WTC11 (cell line): ENCODE measurements at regions not wholly inside any gene's neighbourhood (a gene's known extent, or its start where the extent isn't known, plus 50 kb on each side); places are given as distances from the start of the nearest gene placed in this dataset.

Experiments used
- ATAC-seq: fragments of 200-7000 bp; cut with Tn5 transposase; 2 replicates; pipeline ENCODE4 v1.10.0; 2021; ENCODE audit warnings: mild to moderate bottlenecking, moderate library complexity
- CTCF ChIA-PET: fragments of 300-600 bp; sonication (Branson Sonifier 250); formaldehyde crosslinking; loops from one replicate; lab custom pipeline; 2021; ENCODE audit warnings: antibody characterized with exemption; lab: Charles Lee
- POLR2A ChIA-PET: fragments of 350-600 bp; sonication (Branson Sonifier 250); formaldehyde crosslinking; loops from one replicate; lab custom pipeline; 2021; ENCODE audit warnings: antibody characterized with exemption; lab: Charles Lee
- DNase-seq: peaks from one replicate; pipeline ENCODE4 v3.0.0; 2021; ENCODE audit warnings: low spot score
- H3K27ac Mint-ChIP-seq: 2 replicates; pipeline ENCODE4 v1.8.0; 2021; ENCODE audit warnings: mixed read lengths
- H3K27me3 Mint-ChIP-seq: 2 replicates; pipeline ENCODE4 v1.8.0; 2021; ENCODE audit warnings: low read depth, mild to moderate bottlenecking, moderate library complexity, mixed read lengths
- H3K36me3 Mint-ChIP-seq: 2 replicates; pipeline ENCODE4 v1.8.0; 2021; ENCODE audit warnings: mixed read lengths
- H3K4me1 Mint-ChIP-seq: 2 replicates; pipeline ENCODE4 v1.8.0; 2022; ENCODE audit warnings: mixed read lengths
- H3K4me3 Mint-ChIP-seq: 2 replicates; pipeline ENCODE4 v1.8.0; 2021; ENCODE audit warnings: mild to moderate bottlenecking, moderate library complexity, mixed read lengths
- H3K9me3 Mint-ChIP-seq: 2 replicates; pipeline ENCODE4 v1.8.0; 2021; ENCODE audit warnings: mixed read lengths
- ELF4 ChIP-seq: sonication (generic); formaldehyde crosslinking; IDR thresholded peaks from 2 replicates; pipeline ENCODE4 v1.8.1; 2022; ENCODE audit warnings: low read depth, mild to moderate bottlenecking, moderate library complexity, missing genetic modification reagents
- EMX1 ChIP-seq: fragments of 250-450 bp; sonication (Bioruptor Pico); IDR thresholded peaks from 2 replicates; pipeline ENCODE4 v1.8.0; 2021; ENCODE audit warnings: mild to moderate bottlenecking
- FOXJ3 ChIP-seq: sonication (generic); formaldehyde crosslinking; IDR thresholded peaks from 2 replicates; pipeline ENCODE4 v1.9.0; 2021; ENCODE audit warnings: missing genetic modification reagents, mild to moderate bottlenecking, borderline replicate concordance
- JUN ChIP-seq: sonication (generic); formaldehyde crosslinking; IDR thresholded peaks from 2 replicates; pipeline ENCODE4 v1.8.0; 2023; ENCODE audit warnings: mild to moderate bottlenecking, missing genetic modification reagents
- NFE2L1 ChIP-seq: sonication (generic); formaldehyde crosslinking; IDR thresholded peaks from 2 replicates; pipeline ENCODE4 v1.8.1; 2023; ENCODE audit warnings: missing genetic modification reagents
- NR1H2 ChIP-seq: sonication (generic); formaldehyde crosslinking; IDR thresholded peaks from 2 replicates; pipeline ENCODE4 v1.9.0; 2021; ENCODE audit warnings: mild to moderate bottlenecking, moderate library complexity, missing genetic modification reagents
- NR3C1 ChIP-seq: sonication (generic); formaldehyde crosslinking; conservative IDR thresholded peaks from 2 replicates; pipeline ENCODE4 v1.8.1; 2023; ENCODE audit warnings: low read depth, mild to moderate bottlenecking, missing genetic modification reagents
- ZNF263 ChIP-seq: sonication (generic); formaldehyde crosslinking; IDR thresholded peaks from 2 replicates; pipeline ENCODE4 v1.8.1; 2022; ENCODE audit warnings: low read depth, mild to moderate bottlenecking, moderate library complexity, missing genetic modification reagents
- ZNF396 ChIP-seq: fragments of 250-450 bp; sonication (Bioruptor Pico); IDR thresholded peaks from 2 replicates; pipeline ENCODE4 v1.8.0; 2021; ENCODE audit warnings: mild to moderate bottlenecking, moderate library complexity, borderline replicate concordance
- ZNF671 ChIP-seq: fragments of 250-450 bp; sonication (Bioruptor Pico); IDR thresholded peaks from 2 replicates; pipeline ENCODE4 v1.8.0; 2021; ENCODE audit warnings: mild to moderate bottlenecking
- TF ChIP-seq, protein P1 (sequence below): sonication (generic); formaldehyde crosslinking; conservative IDR thresholded peaks from 2 replicates; pipeline ENCODE4 v1.8.1; 2022; ENCODE audit warnings: mild to moderate bottlenecking, missing genetic modification reagents
- TF ChIP-seq, protein P2 (sequence below): sonication (generic); formaldehyde crosslinking; IDR thresholded peaks from 2 replicates; pipeline ENCODE4 v1.8.0; 2022; ENCODE audit warnings: mild to moderate bottlenecking, missing genetic modification reagents
- TF ChIP-seq, protein P3 (sequence below): sonication (generic); formaldehyde crosslinking; IDR thresholded peaks from 2 replicates; pipeline ENCODE4 v1.8.1; 2023; ENCODE audit warnings: mild to moderate bottlenecking, missing genetic modification reagents, moderate library complexity
- TF ChIP-seq, protein P4 (sequence below): sonication (generic); formaldehyde crosslinking; conservative IDR thresholded peaks from 2 replicates; pipeline ENCODE4 v1.8.1; 2023; ENCODE audit warnings: mild to moderate bottlenecking, low read depth, missing genetic modification reagents, moderate library complexity
- TF ChIP-seq, protein P5 (sequence below): sonication (generic); formaldehyde crosslinking; IDR thresholded peaks from 2 replicates; pipeline ENCODE4 v1.8.1; 2022; ENCODE audit warnings: low read depth, mild to moderate bottlenecking, moderate library complexity, missing genetic modification reagents, borderline replicate concordance
- TF ChIP-seq, protein P6 (sequence below): fragments of 250-450 bp; sonication (Bioruptor Pico); conservative IDR thresholded peaks from 2 replicates; pipeline ENCODE4 v1.9.0; 2021; ENCODE audit warnings: mild to moderate bottlenecking
- TF ChIP-seq, protein P7 (sequence below): sonication (generic); formaldehyde crosslinking; IDR thresholded peaks from 2 replicates; pipeline ENCODE4 v1.8.0; 2022; ENCODE audit warnings: mild to moderate bottlenecking, missing genetic modification reagents
- TF ChIP-seq, protein P8 (sequence below): sonication (generic); formaldehyde crosslinking; IDR thresholded peaks from 2 replicates; pipeline ENCODE4 v1.8.1; 2022; ENCODE audit warnings: mild to moderate bottlenecking, moderate library complexity, missing genetic modification reagents
- TF ChIP-seq, protein P9 (sequence below): sonication (generic); formaldehyde crosslinking; IDR thresholded peaks from 2 replicates; pipeline ENCODE4 v1.8.1; 2022; ENCODE audit warnings: missing genetic modification reagents, borderline replicate concordance
- TF ChIP-seq, protein P10 (sequence below): fragments of 250-450 bp; sonication (Bioruptor Pico); IDR thresholded peaks from 2 replicates; pipeline ENCODE4 v2.1.2; 2022; ENCODE audit warnings: mild to moderate bottlenecking, moderate library complexity
- TF ChIP-seq, protein P11 (sequence below): fragments of 250-450 bp; sonication (Bioruptor Pico); IDR thresholded peaks from 2 replicates; pipeline ENCODE4 v1.8.0; 2021; ENCODE audit warnings: mild to moderate bottlenecking

DNA sequence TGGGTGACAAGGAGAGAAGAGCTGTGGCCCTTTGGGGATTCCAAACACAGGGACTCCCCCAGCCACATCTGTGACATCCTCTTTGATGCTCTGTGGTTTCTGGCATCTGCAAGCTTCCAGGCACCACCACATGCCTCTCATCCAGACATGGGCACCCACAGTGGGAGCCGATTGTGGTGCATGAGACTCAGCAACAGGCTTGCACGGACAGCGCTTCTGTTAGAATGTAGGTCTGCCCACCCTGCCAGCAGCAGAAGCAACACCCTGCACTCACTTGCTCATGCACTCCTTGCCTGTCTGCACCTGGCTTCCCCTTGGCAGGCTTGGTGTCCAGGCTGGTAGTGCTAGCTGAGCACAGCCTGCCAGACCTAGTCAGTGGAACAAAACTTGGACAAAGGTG lies 735.0 kb upstream of the ZWINT start (continued):
- TF ChIP-seq, protein P1, sequence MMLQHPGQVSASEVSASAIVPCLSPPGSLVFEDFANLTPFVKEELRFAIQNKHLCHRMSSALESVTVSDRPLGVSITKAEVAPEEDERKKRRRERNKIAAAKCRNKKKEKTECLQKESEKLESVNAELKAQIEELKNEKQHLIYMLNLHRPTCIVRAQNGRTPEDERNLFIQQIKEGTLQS (CRISPR knock-in tag): no peak
- no peak for TF ChIP-seq ZNF671
- TF ChIP-seq, protein P2, sequence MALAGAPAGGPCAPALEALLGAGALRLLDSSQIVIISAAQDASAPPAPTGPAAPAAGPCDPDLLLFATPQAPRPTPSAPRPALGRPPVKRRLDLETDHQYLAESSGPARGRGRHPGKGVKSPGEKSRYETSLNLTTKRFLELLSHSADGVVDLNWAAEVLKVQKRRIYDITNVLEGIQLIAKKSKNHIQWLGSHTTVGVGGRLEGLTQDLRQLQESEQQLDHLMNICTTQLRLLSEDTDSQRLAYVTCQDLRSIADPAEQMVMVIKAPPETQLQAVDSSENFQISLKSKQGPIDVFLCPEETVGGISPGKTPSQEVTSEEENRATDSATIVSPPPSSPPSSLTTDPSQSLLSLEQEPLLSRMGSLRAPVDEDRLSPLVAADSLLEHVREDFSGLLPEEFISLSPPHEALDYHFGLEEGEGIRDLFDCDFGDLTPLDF (CRISPR knock-in tag): no peak
- TF ChIP-seq, protein P3, sequence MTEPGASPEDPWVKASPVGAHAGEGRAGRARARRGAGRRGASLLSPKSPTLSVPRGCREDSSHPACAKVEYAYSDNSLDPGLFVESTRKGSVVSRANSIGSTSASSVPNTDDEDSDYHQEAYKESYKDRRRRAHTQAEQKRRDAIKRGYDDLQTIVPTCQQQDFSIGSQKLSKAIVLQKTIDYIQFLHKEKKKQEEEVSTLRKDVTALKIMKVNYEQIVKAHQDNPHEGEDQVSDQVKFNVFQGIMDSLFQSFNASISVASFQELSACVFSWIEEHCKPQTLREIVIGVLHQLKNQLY (CRISPR knock-in tag): no peak

DNA sequence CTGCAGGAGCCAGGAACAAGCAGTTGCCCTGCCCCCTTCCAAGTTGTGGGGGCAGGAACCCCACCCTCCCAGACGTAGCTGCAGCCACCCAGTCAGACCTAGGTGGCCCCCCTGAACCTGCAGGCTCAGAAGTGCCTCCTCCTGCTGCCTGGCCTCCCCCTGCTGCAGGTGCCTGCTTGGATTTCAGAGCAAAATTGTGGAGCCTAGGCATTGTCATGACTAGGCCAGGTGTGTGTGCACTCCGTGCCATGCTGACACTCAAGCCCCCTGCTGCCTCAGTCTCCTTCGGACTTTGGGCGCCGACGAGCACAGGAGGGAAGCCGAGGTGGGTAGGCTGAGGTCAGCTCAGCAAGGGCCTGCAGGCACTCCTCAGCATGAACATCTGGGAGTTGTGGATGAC lies 733.9 kb upstream of the ZWINT start:
- Mint-ChIP-seq H3K4me1 (peaks cover 5% of the 10 kb centered on the region), H3K36me3 (peaks cover 25% of the 10 kb centered on the region), H3K4me3 (no peak overlapping the region), H3K9me3 (peaks cover 30% of the 10 kb centered on the region), H3K27ac (no peak overlapping the region), H3K27me3 (no peaks in the 10 kb centered on the region)
- CTCF ChIA-PET: no interaction called here
- DNase-seq (no peak), ATAC-seq (no peak; the same call in 1 of the 2 replicates)
- POLR2A ChIA-PET: no interaction called here
- TF ChIP-seq, protein P4, sequence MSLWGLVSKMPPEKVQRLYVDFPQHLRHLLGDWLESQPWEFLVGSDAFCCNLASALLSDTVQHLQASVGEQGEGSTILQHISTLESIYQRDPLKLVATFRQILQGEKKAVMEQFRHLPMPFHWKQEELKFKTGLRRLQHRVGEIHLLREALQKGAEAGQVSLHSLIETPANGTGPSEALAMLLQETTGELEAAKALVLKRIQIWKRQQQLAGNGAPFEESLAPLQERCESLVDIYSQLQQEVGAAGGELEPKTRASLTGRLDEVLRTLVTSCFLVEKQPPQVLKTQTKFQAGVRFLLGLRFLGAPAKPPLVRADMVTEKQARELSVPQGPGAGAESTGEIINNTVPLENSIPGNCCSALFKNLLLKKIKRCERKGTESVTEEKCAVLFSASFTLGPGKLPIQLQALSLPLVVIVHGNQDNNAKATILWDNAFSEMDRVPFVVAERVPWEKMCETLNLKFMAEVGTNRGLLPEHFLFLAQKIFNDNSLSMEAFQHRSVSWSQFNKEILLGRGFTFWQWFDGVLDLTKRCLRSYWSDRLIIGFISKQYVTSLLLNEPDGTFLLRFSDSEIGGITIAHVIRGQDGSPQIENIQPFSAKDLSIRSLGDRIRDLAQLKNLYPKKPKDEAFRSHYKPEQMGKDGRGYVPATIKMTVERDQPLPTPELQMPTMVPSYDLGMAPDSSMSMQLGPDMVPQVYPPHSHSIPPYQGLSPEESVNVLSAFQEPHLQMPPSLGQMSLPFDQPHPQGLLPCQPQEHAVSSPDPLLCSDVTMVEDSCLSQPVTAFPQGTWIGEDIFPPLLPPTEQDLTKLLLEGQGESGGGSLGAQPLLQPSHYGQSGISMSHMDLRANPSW (CRISPR knock-in tag): no peak
- no peak for TF ChIP-seq ZNF263 (CRISPR knock-in tag)
- no peak for TF ChIP-seq FOXJ3 (CRISPR knock-in tag)
- TF ChIP-seq, protein P5, sequence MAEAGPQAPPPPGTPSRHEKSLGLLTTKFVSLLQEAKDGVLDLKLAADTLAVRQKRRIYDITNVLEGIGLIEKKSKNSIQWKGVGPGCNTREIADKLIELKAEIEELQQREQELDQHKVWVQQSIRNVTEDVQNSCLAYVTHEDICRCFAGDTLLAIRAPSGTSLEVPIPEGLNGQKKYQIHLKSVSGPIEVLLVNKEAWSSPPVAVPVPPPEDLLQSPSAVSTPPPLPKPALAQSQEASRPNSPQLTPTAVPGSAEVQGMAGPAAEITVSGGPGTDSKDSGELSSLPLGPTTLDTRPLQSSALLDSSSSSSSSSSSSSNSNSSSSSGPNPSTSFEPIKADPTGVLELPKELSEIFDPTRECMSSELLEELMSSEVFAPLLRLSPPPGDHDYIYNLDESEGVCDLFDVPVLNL: no peak
- no peak for TF ChIP-seq ZNF396 (CRISPR knock-in tag)
- TF ChIP-seq, protein P6, sequence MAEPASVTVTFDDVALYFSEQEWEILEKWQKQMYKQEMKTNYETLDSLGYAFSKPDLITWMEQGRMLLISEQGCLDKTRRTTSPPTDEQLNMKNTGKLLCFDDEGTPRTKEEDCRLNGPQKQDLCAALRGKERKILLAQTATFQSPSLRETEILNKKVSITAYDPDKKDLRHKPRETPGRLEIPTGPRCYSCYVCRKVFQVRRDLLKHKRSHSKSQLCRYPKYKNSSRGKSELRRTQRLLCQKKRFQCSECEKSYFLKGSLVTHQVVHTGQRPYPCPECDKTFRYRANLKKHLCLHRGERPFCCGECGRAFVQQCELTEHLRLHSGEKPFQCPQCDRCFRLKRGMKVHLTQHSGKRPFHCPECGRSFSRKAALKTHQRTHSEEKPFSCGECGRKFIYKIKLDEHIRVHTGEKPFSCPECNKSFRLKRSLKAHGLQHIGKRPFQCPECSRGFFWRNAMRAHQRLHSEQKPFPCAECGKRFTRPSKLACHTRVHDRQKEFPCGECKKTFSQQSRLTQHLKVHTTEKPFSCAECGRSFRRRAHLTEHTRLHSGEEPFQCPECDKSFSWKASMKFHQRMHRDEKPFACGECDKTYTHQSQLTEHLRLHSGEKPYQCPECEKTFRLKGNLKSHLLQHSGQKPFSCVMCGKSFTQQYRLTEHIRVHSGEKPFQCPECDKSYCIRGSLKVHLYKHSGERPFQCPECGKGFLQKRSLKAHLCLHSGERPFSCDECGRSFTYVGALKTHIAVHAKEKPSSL (CRISPR knock-in tag): no peak
- TF ChIP-seq, protein P7, sequence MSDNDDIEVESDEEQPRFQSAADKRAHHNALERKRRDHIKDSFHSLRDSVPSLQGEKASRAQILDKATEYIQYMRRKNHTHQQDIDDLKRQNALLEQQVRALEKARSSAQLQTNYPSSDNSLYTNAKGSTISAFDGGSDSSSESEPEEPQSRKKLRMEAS: no peak
- TF ChIP-seq, protein P8, sequence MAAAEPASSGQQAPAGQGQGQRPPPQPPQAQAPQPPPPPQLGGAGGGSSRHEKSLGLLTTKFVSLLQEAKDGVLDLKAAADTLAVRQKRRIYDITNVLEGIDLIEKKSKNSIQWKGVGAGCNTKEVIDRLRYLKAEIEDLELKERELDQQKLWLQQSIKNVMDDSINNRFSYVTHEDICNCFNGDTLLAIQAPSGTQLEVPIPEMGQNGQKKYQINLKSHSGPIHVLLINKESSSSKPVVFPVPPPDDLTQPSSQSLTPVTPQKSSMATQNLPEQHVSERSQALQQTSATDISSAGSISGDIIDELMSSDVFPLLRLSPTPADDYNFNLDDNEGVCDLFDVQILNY (CRISPR knock-in tag): no peak
- TF ChIP-seq, protein P9, sequence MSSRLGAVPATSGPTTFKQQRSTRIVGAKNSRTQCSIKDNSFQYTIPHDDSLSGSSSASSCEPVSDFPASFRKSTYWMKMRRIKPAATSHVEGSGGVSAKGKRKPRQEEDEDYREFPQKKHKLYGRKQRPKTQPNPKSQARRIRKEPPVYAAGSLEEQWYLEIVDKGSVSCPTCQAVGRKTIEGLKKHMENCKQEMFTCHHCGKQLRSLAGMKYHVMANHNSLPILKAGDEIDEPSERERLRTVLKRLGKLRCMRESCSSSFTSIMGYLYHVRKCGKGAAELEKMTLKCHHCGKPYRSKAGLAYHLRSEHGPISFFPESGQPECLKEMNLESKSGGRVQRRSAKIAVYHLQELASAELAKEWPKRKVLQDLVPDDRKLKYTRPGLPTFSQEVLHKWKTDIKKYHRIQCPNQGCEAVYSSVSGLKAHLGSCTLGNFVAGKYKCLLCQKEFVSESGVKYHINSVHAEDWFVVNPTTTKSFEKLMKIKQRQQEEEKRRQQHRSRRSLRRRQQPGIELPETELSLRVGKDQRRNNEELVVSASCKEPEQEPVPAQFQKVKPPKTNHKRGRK: no peak
- TF ChIP-seq JUN (CRISPR knock-in tag): no peak
- TF ChIP-seq, protein P1 (CRISPR knock-in tag): no peak
- no peak for TF ChIP-seq NR1H2 (CRISPR knock-in tag)
- no peak for TF ChIP-seq NR3C1 (CRISPR knock-in tag)
- TF ChIP-seq, protein P10, sequence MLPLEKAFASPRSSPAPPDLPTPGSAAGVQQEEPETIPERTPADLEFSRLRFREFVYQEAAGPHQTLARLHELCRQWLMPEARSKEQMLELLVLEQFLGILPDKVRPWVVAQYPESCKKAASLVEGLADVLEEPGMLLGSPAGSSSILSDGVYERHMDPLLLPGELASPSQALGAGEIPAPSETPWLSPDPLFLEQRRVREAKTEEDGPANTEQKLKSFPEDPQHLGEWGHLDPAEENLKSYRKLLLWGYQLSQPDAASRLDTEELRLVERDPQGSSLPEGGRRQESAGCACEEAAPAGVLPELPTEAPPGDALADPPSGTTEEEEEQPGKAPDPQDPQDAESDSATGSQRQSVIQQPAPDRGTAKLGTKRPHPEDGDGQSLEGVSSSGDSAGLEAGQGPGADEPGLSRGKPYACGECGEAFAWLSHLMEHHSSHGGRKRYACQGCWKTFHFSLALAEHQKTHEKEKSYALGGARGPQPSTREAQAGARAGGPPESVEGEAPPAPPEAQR (CRISPR knock-in tag): no peak
- no peak for TF ChIP-seq EMX1 (CRISPR knock-in tag)
- TF ChIP-seq ELF4: no peak
- no peak for TF ChIP-seq NFE2L1
- TF ChIP-seq, protein P11, sequence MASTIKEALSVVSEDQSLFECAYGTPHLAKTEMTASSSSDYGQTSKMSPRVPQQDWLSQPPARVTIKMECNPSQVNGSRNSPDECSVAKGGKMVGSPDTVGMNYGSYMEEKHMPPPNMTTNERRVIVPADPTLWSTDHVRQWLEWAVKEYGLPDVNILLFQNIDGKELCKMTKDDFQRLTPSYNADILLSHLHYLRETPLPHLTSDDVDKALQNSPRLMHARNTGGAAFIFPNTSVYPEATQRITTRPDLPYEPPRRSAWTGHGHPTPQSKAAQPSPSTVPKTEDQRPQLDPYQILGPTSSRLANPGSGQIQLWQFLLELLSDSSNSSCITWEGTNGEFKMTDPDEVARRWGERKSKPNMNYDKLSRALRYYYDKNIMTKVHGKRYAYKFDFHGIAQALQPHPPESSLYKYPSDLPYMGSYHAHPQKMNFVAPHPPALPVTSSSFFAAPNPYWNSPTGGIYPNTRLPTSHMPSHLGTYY (CRISPR knock-in tag): no peak
